GM12874 (cell line): ENCODE measurements at regions not wholly inside any gene's neighbourhood (a gene's known extent, or its start where the extent isn't known, plus 50 kb on each side); places are given as distances from the start of the nearest gene placed in this dataset.

Source experiments
- CTCF ChIP-seq: IDR thresholded peaks from 2 replicates; pipeline ENCODE4 v1.5.1; 2011; ENCODE audit warnings: low read depth, mild to moderate bottlenecking, control low read depth, low read length, moderate library complexity; ENCODE audit not compliant: insufficient read depth

- no peak for TF ChIP-seq CTCF
Observed at GRCh38 chr9:78118742-78119473, 87.3 kb upstream of the GNAQ start.

- peak; percentile 43; the same call in 1 of the 2 replicates for TF ChIP-seq CTCF
Observed at GRCh38 chr9:78115073-78115472, 83.5 kb upstream of the GNAQ start.

- no peak for TF ChIP-seq CTCF
Observed at GRCh38 chr9:78114581-78114980, 83.0 kb upstream of the GNAQ start.

GRCh38 chr9:78112406-78112805 is 80.8 kb upstream of the GNAQ start:
- no peak for TF ChIP-seq CTCF

GRCh38 chr9:78112004-78112403 is 80.4 kb upstream of the GNAQ start:
- TF ChIP-seq CTCF = no peak

GRCh38 chr9:78109075-78109474 is 77.5 kb upstream of the GNAQ start:
- no peak for TF ChIP-seq CTCF

- no peak for TF ChIP-seq CTCF
Observed at GRCh38 chr9:78103971-78104433, 72.4 kb upstream of the GNAQ start.

GRCh38 chr9:78101247-78101646 is 69.6 kb upstream of the GNAQ start:
- TF ChIP-seq CTCF = no peak
